Lower lobe of right lung (tissue), 2 donors: ENCODE measurements at regions not wholly inside any gene's neighbourhood (a gene's known extent, or its start where the extent isn't known, plus 50 kb on each side); places are given as distances from the start of the nearest gene placed in this dataset.

Experiments used
- ATAC-seq, 2 donors: fragments of 200-7000 bp; cut with Tn5 transposase; one replicate each; pipeline ENCODE4 v1.9.1; 2020 to 2022; ENCODE audit warnings: mild to moderate bottlenecking in 2 of 2, moderate library complexity in 2 of 2
- DNase-seq: peaks from one replicate; pipeline ENCODE4 v3.0.0-alpha.2; 2020
- H3K27ac ChIP-seq: fragments of 200-600 bp; one replicate; pipeline ENCODE4 v1.8.0; 2022
- H3K27me3 ChIP-seq: fragments of 200-600 bp; one replicate; pipeline ENCODE4 v1.8.0; 2022; ENCODE audit warnings: low read depth
- H3K36me3 ChIP-seq: fragments of 200-600 bp; one replicate; pipeline ENCODE4 v1.8.0; 2022; ENCODE audit warnings: mild to moderate bottlenecking
- H3K4me1 ChIP-seq: fragments of 200-600 bp; one replicate; pipeline ENCODE4 v1.8.0; 2022
- H3K4me3 ChIP-seq: fragments of 200-600 bp; one replicate; pipeline ENCODE4 v1.8.0; 2022; ENCODE audit warnings: mild to moderate bottlenecking
- H3K9me3 ChIP-seq: fragments of 200-600 bp; one replicate; pipeline ENCODE4 v1.8.0; 2022
- CTCF ChIP-seq: fragments of 200-600 bp; IDR thresholded peaks from one replicate; pipeline ENCODE4 v1.8.0; 2022; ENCODE audit warnings: antibody characterized with exemption, mild to moderate bottlenecking
- intact Hi-C: fragments of 100-400 bp; cut with DNase I; formaldehyde crosslinking; loops from one replicate; pipeline ENCODE4 v1.11.0; 2022
- donor health status: DM: no; HTN: yes; CAD: no; lungs with severe emphysema.

DNA sequence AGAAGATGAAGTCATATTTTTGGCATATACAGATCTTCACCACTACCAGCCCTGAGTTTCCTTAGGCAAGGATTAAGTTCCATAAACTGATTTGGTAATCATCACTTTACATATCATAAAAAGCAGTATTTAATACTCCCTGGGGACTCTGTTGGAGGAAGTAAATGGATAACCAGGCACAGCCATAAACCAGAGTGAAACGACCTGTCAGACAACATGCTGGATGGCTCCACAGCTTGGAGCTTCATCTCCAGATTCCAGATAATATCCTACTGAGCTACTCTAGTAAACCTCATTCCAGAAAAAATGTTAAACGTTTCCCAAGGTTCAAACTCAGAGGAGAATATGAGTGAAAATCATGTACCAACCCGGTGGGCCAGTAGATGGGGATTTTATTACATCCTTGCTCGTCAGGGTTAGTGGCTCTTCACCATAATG, 109.2 kb downstream of the BASP1 start:
- Histone ChIP-seq H3K4me3 (no peak overlapping the region), H3K9me3 (no peaks in the 10 kb centered on the region), H3K27me3 (no peaks in the 10 kb centered on the region), H3K4me1 (no peaks in the 10 kb centered on the region), H3K36me3 (no peaks in the 10 kb centered on the region), H3K27ac (no peak overlapping the region)
- ATAC-seq (no peak), DNase-seq (no peak)
- no peak for TF ChIP-seq CTCF
- intact Hi-C loops = no loop called here

- TF ChIP-seq CTCF = no peak
- no peak overlapping the region for H3K4me3 ChIP-seq
- no peaks in the 10 kb centered on the region for H3K27me3 ChIP-seq
- H3K9me3 ChIP-seq = no peaks in the 10 kb centered on the region
- intact Hi-C loops = no loop called here
- no peak overlapping the region for H3K27ac ChIP-seq
- no peak for DNase-seq
- no peaks in the 10 kb centered on the region for H3K36me3 ChIP-seq
- no peaks in the 10 kb centered on the region for H3K4me1 ChIP-seq
- no peak for ATAC-seq
Measured at GRCh38 chr5:17327048-17327625, 109.7 kb downstream of the BASP1 start.

- ATAC-seq (no peak), DNase-seq (no peak)
- no peaks in the 10 kb centered on the region for H3K36me3 ChIP-seq
- intact Hi-C loops = no loop called here
- no peaks in the 10 kb centered on the region for H3K9me3 ChIP-seq
- H3K4me1 ChIP-seq = no peaks in the 10 kb centered on the region
- no peak overlapping the region for H3K4me3 ChIP-seq
- H3K27ac ChIP-seq = no peak overlapping the region
- no peaks in the 10 kb centered on the region for H3K27me3 ChIP-seq
- TF ChIP-seq CTCF = no peak
Measured at GRCh38 chr5:17329571-17329970, 112.1 kb downstream of the BASP1 start.

DNA sequence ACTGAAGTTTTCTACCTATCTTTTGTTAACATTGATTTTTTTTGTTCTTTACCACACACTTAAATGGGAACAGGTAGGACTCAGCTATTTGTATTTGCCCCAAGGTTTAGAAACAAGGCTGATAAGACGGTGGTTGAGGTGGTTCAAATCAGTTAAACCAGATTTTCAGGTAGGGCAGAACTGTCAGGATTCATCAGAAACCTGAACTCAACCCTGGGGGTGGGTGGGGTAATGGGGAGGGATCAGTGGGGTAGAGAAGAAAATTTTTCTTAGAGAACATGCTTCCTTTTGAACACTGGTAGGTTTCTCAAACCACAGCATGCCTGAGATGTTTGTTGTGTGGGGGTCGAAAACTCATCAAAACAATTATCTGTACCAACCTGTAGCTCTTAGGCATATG, 113.0 kb downstream of the BASP1 start:
- Histone ChIP-seq H3K36me3 (no peaks in the 10 kb centered on the region), H3K27me3 (no peaks in the 10 kb centered on the region), H3K9me3 (no peaks in the 10 kb centered on the region), H3K27ac (no peak overlapping the region), H3K4me1 (no peaks in the 10 kb centered on the region), H3K4me3 (no peak overlapping the region)
- no peak for TF ChIP-seq CTCF
- DNase-seq (no peak), ATAC-seq (no peak)
- intact Hi-C loops = no loop called here

- no peak for ATAC-seq
- H3K4me1 ChIP-seq = no peaks in the 10 kb centered on the region
- no peak for TF ChIP-seq CTCF
- no peaks in the 10 kb centered on the region for H3K27me3 ChIP-seq
- no peak overlapping the region for H3K4me3 ChIP-seq
- DNase-seq = no peak
- no peaks in the 10 kb centered on the region for H3K9me3 ChIP-seq
- intact Hi-C loops = no loop called here
- H3K36me3 ChIP-seq = no peaks in the 10 kb centered on the region
- H3K27ac ChIP-seq = no peak overlapping the region
Measured at GRCh38 chr5:17331651-17332050, 114.2 kb downstream of the BASP1 start.

- no peak for TF ChIP-seq CTCF
- H3K4me1 ChIP-seq = no peaks in the 10 kb centered on the region
- no peak overlapping the region for H3K4me3 ChIP-seq
- intact Hi-C loops = no loop called here
- ATAC-seq = no peak
- no peaks in the 10 kb centered on the region for H3K9me3 ChIP-seq
- DNase-seq = no peak
- H3K27ac ChIP-seq = no peak overlapping the region
- no peaks in the 10 kb centered on the region for H3K27me3 ChIP-seq
- H3K36me3 ChIP-seq = no peaks in the 10 kb centered on the region
Measured at GRCh38 chr5:17333755-17334154, 116.3 kb downstream of the BASP1 start.
